ENCODE measurements at regions not wholly inside any gene's neighbourhood (a gene's known extent, or its start where the extent isn't known, plus 50 kb on each side); places are given as distances from the start of the nearest gene placed in this dataset.

- TF ChIP-seq CHD7 (IDR thresholded peaks at IDR 0.05; ENCODE audit: insufficient replicate concordance, low read length) (no peak), CREB1 (IDR thresholded peaks at IDR 0.05) (no peak), JUN (IDR thresholded peaks at IDR 0.05; ENCODE audit: low read depth, low read length) (no peak), NANOG (IDR thresholded peaks at IDR 0.05; ENCODE audit: insufficient read depth, low read depth, low read length, poor library complexity, severe bottlenecking) (no peak), BRCA1 (IDR thresholded peaks at IDR 0.05; ENCODE audit: low read depth, low read length) (no peak), GTF2F1 (IDR thresholded peaks at IDR 0.05; ENCODE audit: borderline replicate concordance, low read depth, low read length) (no peak), ZNF274 (IDR thresholded peaks at IDR 0.05; ENCODE audit: borderline replicate concordance, extremely low read depth, low read length) (no peak), ATF3 (IDR thresholded peaks at IDR 0.05; ENCODE audit: insufficient read depth, low read depth, low read length) (no peak)
Observed at GRCh38 chr13:60754211-60755090, 357.4 kb downstream of the TDRD3 start (continued).
